K562 (cell line): ENCODE measurements at regions not wholly inside any gene's neighbourhood (a gene's known extent, or its start where the extent isn't known, plus 50 kb on each side); places are given as distances from the start of the nearest gene placed in this dataset.

Source experiments
- ARID3A ChIP-seq: IDR thresholded peaks from 2 replicates; pipeline ENCODE4 v1.6.1; 2012; ENCODE audit warnings: low read depth, low read length, improper control_type of control experiment, borderline replicate concordance
- ARID4B ChIP-seq: sonication (generic); formaldehyde crosslinking; IDR thresholded peaks from 2 replicates; pipeline ENCODE4 v1.8.0; 2022; ENCODE audit warnings: mild to moderate bottlenecking, missing genetic modification reagents
- COPS2 ChIP-seq: fragments of 450-650 bp; conservative IDR thresholded peaks from 2 replicates; pipeline ENCODE4 v1.6.1; 2016; ENCODE audit warnings: mild to moderate bottlenecking, moderate library complexity
- DEAF1 ChIP-seq: fragments of 450-650 bp; formaldehyde crosslinking; IDR thresholded peaks from 2 replicates; pipeline ENCODE4 v1.4.0; 2020; ENCODE audit warnings: mild to moderate bottlenecking, moderate library complexity
- E2F6 ChIP-seq, 2 experiments: IDR thresholded peaks; 2 replicates each; pipeline ENCODE4 v1.6.1; 2011; ENCODE audit warnings: borderline replicate concordance in 1 of 2, control low read depth in 1 of 2, low read depth in 1 of 2, low read length in 1 of 2, mild to moderate bottlenecking in 1 of 2, mixed read lengths in 1 of 2, moderate library complexity in 1 of 2; ENCODE audit not compliant: insufficient read depth in 1 of 2, insufficient read length in 1 of 2, poor library complexity in 1 of 2, severe bottlenecking in 1 of 2; ENCODE audit errors: extremely low read depth in 1 of 2
- MAX ChIP-seq: sonication (generic); formaldehyde crosslinking; IDR thresholded peaks from 2 replicates; pipeline ENCODE4 v1.9.0; 2022; ENCODE audit warnings: mild to moderate bottlenecking, missing genetic modification reagents
- NCOR1 ChIP-seq: fragments of 450-650 bp; IDR thresholded peaks from 2 replicates; pipeline ENCODE4 v1.6.1; 2016; ENCODE audit warnings: mild to moderate bottlenecking, moderate library complexity
- PHB ChIP-seq: fragments of 250-450 bp; sonication (Bioruptor Pico); IDR thresholded peaks from 2 replicates; pipeline ENCODE4 v1.5.0; 2021
- PHF21A ChIP-seq: fragments of 450-650 bp; IDR thresholded peaks from 2 replicates; pipeline ENCODE4 v1.6.1; 2017; ENCODE audit warnings: low read depth, borderline replicate concordance
- POLR2AphosphoS5 ChIP-seq: IDR thresholded peaks from 2 replicates; pipeline ENCODE4 v1.6.1; 2011; ENCODE audit warnings: mild to moderate bottlenecking, low read depth, low read length, moderate library complexity; ENCODE audit not compliant: control insufficient read depth, insufficient read depth
- PPARD ChIP-seq: fragments of 250-450 bp; sonication (Bioruptor Pico); IDR thresholded peaks from 2 replicates; pipeline ENCODE4 v1.8.0; 2022; ENCODE audit warnings: inconsistent platforms, mild to moderate bottlenecking, moderate library complexity
- PTTG1 ChIP-seq: fragments of 450-650 bp; IDR thresholded peaks from 2 replicates; pipeline ENCODE4 v1.6.1; 2016; ENCODE audit warnings: low read depth, mild to moderate bottlenecking, missing genetic modification characterization, missing compliant biosample characterization
- STAT5B ChIP-seq: fragments of 250-450 bp; sonication (Bioruptor Pico); IDR thresholded peaks from 2 replicates; pipeline ENCODE4 v1.8.0; 2021; ENCODE audit warnings: mild to moderate bottlenecking, inconsistent platforms
- TAL1 ChIP-seq: fragments of 450-650 bp; IDR thresholded peaks from 2 replicates; pipeline ENCODE4 v1.6.1; 2016; ENCODE audit warnings: mild to moderate bottlenecking
- TRIM24 ChIP-seq, 2 experiments: fragments of 450-650 bp; IDR thresholded peaks; 2 replicates each; pipeline ENCODE4 v1.6.1; 2016
- XRCC3 ChIP-seq: fragments of 450-650 bp; IDR thresholded peaks from 2 replicates; pipeline ENCODE4 v1.6.1; 2017; ENCODE audit warnings: mild to moderate bottlenecking, moderate library complexity
- ZNF184 ChIP-seq: sonication (generic); formaldehyde crosslinking; IDR thresholded peaks from 2 replicates; pipeline ENCODE4 v1.5.0; 2020; ENCODE audit warnings: missing genetic modification reagents
- ZNF561 ChIP-seq: fragments of 450-650 bp; formaldehyde crosslinking; conservative IDR thresholded peaks from 2 replicates; pipeline ENCODE4 v1.4.0; 2020; ENCODE audit warnings: mild to moderate bottlenecking, moderate library complexity
- ZNF589 ChIP-seq: fragments of 200-800 bp; sonication (Bioruptor generic); IDR thresholded peaks from 2 replicates; pipeline ENCODE4 v1.6.1; 2016; ENCODE audit warnings: low read depth, missing genetic modification characterization, missing compliant biosample characterization
- ZNF695 ChIP-seq: fragments of 450-650 bp; formaldehyde crosslinking; IDR thresholded peaks from 2 replicates; pipeline ENCODE4 v1.4.0; 2020; ENCODE audit warnings: mild to moderate bottlenecking, moderate library complexity

- no peak for TF ChIP-seq ARID3A
- TF ChIP-seq COPS2: no peak
- peak; percentile 20; the same call in 1 of the 2 replicates for TF ChIP-seq TAL1
- TF ChIP-seq POLR2AphosphoS5: no peak
- TF ChIP-seq PHB (CRISPR knock-in tag): no peak
- no peak for TF ChIP-seq ZNF561 (CRISPR knock-in tag)
- TF ChIP-seq TRIM24 (IDR thresholded peaks at IDR 0.05): peak; percentile 74 to 82
- TF ChIP-seq ZNF184 (CRISPR knock-in tag): no peak
- TF ChIP-seq ZNF695 (CRISPR knock-in tag): no peak
- no peak for TF ChIP-seq DEAF1 (CRISPR knock-in tag)
- no peak for TF ChIP-seq XRCC3
- no peak for TF ChIP-seq E2F6 (IDR thresholded peaks at IDR 0.05; ENCODE audit: borderline replicate concordance in 1 of 2, extremely low read depth in 1 of 2, insufficient read depth in 1 of 2, insufficient read length in 1 of 2, low read depth in 1 of 2, low read length in 1 of 2, poor library complexity in 1 of 2, severe bottlenecking in 1 of 2)
- no peak for TF ChIP-seq PTTG1 (tag)
- TF ChIP-seq NCOR1: peak; percentile 53
- peak; percentile 46; the same call in 1 of the 2 replicates for TF ChIP-seq PHF21A
- no peak for TF ChIP-seq PPARD (CRISPR knock-in tag)
- TF ChIP-seq ARID4B (CRISPR knock-in tag): no peak
- 0 out of 2 replicates have a peak, but pooled peaks have one; percentile 34 for TF ChIP-seq ZNF589 (CRISPR knock-in tag)
- no peak for TF ChIP-seq STAT5B (CRISPR knock-in tag)
- TF ChIP-seq MAX: no peak
These were observed 485.2 kb upstream of the PROK2 start (continued) for GRCh38 chr3:72270072-72270681.
